Fibroblast of skin of abdomen (primary cell): ENCODE measurements at regions not wholly inside any gene's neighbourhood (a gene's known extent, or its start where the extent isn't known, plus 50 kb on each side); places are given as distances from the start of the nearest gene placed in this dataset.

ENCODE experiments used
- DNase-seq: peaks from one replicate; pipeline ENCODE4 v3.0.0-alpha.2; 2013

- no peak for DNase-seq
Measured at GRCh38 chr12:111195316-111195715, 173.6 kb downstream of the PHETA1 start.

DNA sequence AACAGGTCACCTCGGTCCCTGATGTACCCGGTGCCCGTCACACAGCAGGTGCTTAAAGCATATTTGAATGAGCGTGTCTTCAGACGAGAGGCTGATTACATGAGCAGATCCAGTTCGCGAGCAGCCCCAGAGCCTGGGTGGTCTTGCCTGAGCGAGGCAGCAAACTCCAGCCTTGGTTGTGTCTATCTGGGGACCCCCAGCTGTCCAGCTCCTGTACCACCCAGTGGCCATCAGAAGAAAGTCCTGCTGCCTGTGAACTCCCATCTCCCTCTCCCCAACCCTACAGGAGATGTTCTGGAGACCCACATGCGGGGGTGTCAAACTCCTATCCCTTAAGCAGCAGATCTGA lies 174.2 kb downstream of the PHETA1 start:
- DNase-seq, result no peak

- DNase-seq, result no peak
Measured at GRCh38 chr12:111193977-111194702, 174.8 kb downstream of the PHETA1 start.

DNA sequence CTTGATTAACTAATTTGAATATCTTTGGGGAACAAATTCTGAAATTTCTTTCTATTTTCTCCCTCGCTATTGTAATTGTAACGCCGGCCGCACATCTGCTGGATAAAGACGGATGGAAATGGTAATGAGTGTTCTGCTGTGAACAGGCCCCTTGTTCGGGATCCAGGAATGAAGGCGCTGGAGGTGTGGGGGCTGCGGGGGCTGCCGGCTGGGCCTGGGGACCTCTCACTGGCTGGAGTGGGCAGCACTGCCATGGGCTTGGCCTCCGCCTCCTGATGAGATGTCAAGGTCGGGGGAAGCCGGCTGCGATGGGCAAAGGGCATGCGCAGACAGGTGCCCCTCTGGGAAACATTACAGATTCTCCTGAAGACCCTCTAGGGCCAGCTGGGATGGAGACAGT lies 175.4 kb downstream of the PHETA1 start:
- DNase-seq, result no peak

GRCh38 chr12:111193067-111193466 lies 175.8 kb downstream of the PHETA1 start:
- no peak for DNase-seq

DNA sequence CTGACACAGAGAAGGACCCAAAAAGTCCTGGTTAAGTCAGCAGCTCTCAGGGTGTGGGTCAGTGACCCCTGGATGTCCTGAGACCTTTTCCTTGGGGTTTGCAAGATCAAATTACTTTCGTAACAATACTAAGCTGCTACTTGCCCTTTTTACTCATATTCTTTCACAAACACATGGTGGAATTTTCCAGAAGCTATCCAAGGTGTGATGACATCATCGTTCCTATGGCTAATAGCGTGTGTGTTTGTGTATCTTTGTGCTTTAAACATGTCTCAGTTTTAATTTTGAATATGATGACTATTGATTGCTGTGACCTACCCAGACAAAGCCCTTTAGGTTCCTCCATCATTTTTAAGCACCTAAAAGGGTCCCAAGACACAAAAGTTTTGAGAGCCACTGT lies 176.2 kb downstream of the PHETA1 start:
- no peak for DNase-seq

GRCh38 chr12:111190741-111191526 lies 178.0 kb downstream of the PHETA1 start:
- no peak for DNase-seq

DNA sequence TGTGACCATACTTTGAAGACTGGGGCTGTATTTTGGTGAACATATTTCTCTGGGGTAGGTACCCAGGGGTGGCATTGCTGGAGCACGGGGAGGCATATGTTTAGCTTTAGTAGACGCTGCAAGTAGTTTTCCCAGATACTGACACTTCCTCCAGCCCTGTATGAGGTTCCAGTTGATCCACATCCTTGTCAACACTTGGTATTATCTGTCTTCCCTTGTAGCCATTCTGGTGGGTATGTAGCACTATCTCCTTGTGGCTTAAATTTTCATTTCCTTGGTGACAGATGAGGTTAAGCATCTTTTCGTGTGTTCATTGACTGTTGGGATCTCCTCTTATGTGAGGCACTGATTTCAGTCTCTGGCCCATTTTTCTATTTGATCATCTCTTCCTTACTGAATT lies 179.1 kb downstream of the PHETA1 start:
- DNase-seq, result no peak

GRCh38 chr12:111188436-111188835 lies 180.5 kb downstream of the PHETA1 start:
- DNase-seq, result no peak

DNA sequence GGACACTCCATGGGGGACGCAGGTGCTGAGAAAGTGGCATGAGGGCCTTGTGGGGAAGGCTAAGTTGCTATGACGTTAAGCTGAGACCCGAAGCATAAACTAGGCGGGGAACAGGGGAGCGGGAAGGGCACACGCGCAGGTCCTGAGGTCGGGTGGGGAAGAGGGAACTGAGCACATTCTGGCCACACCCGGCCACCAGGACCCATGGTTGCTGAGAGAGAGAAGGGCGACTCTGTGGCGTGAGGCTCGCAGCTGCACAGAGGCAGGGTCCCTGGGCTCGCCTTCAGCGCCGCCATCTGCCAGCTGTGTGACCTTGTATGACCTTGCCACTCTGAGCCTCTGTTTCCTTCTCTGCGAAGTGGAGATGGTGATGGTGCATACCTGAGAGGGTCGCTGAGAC lies 182.5 kb downstream of the PHETA1 start:
- no peak for DNase-seq

DNA sequence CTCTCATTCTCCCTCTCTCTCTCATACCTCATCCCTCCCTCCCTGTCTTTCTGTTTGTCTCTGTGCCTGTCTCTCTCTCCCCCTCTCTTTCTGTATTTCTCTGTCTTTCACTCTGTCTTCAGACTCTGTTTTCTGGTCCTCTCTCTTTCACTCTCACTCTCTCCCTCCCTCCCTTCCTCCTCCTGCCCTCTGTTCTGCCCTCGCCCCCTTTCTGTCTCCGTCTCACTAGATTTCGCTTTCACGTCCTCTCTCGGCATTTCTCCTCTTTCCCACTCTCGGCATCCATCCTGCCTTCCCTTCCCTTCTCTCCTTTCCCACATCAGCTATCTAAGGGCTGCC lies 183.0 kb downstream of the PHETA1 start:
- no peak for DNase-seq

DNA sequence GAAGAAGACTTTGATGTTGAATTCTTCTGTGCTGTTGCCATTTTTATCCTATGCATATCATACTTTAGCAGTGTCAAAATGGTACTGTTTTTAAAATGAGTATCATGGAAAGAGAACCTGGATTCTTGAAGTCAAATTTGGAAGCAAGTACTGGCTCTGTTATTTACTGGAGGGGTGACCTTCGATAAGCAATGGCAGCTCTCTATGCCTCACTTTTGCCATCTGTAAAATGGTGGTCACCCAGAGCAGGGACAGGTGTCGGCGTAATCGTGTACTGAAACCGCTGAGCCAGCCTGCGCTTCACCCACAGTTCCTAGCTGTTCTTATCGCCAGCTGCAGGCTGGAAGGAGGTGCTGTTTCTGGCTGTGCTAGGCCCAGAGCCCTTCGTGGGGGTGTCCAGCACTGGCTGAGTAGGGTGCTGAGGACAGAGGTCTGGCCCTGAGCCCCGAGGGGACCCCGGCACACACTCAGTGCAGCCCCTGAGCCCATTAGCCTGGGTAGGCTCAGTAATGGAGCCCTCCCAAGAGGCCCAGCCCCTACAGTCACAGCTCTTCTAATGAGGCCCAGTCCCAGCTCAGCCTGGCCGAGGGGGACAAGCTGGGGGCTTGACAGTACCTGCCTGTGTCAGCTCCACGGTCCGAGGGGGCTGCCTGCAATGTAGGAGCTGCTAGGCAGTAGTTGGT lies 183.5 kb downstream of the PHETA1 start:
- DNase-seq, result no peak

GRCh38 chr12:111184161-111184560 lies 184.7 kb downstream of the PHETA1 start:
- DNase-seq, result no peak

- DNase-seq, result no peak
Measured at GRCh38 chr12:111183094-111183493, 185.8 kb downstream of the PHETA1 start.

GRCh38 chr12:111182382-111182781 lies 186.5 kb downstream of the PHETA1 start:
- no peak for DNase-seq

DNA sequence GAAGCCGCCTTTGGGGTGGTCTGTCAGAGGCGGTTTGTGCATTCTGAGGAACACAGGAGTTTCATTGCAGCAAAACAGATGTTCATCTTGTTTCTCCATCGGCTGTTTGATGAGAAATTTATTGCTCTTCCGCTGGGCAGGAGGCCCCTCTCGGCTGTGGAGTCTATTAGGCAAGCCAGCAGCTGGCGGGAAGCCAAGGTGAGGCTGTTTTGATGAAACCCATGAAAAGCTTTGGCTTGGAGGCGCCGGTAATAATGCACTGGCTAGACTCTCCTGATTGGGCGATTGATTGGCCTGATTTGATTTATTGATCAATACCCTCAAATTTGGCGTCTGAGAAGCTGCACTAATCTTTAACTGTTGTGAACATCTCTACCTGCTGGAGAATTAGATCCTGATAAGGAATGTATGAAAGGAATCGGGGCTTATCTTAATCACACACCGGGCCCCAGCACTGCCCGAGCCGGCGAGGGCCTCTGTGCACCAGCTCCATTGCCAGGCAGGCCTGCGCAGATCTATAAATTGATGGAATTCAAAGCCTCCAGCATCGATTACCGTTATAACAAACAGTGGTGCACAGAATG lies 187.7 kb downstream of the PHETA1 start:
- peak; percentile 45 for DNase-seq

- no peak for DNase-seq
Measured at GRCh38 chr12:111180426-111181142, 188.3 kb downstream of the PHETA1 start.

- DNase-seq, result no peak
Measured at GRCh38 chr12:111178181-111179081, 190.5 kb downstream of the PHETA1 start.

DNA sequence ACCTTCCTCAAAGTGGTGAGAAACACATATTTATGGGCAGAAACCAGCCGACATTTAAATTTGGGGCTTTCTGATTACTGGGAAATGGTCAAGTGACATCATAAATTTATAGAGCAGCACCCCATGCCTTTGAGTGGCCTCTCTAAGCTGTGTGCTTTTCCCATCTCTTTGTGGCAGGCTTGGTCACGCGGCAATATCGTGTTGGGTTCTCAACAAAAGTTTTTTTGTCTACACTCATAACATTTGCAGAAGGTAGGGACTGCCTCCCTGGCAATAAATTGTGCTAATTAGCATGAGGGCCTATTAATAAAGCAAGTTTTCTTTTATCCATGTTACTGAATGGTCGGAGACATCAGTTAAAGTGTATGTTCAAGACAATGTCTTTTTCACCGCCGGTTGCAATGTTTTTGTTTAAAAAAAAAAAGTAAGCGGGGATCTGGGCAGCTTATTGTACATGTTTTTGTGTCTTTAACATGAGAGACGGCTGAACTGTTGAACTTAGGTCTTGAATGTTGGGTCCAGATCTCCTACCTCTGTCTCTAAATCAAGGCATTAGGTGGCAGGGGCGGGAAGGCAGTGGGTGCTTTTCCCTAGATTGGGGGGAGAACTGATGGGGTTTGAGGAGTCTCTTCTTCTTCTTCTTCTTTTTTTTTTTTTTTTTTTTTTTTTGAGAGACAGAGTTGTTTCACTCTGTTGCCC lies 193.3 kb downstream of the PHETA1 start:
- no peak for DNase-seq

DNA sequence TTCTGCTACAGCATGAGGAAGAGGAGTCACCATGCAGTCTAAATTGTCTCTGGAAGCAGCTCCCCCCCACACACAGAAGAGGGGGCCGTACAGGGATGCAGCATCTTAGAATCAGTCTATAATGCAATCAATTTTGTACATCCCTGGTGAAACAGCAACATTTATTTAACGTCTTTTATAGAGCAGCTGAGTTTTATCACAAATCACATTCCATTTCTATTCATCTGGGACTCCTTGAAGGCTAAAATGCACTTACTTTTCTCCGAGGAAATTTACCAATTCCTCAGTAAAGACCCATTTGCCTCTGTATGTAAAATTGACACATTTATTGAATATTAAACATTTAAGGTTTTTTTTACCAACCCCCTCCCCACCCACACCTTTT lies 193.9 kb downstream of the PHETA1 start:
- no peak for DNase-seq
